ENCODE measurements at regions not wholly inside any gene's neighbourhood (a gene's known extent, or its start where the extent isn't known, plus 50 kb on each side); places are given as distances from the start of the nearest gene placed in this dataset.

- TF ChIP-seq, protein P1, sequence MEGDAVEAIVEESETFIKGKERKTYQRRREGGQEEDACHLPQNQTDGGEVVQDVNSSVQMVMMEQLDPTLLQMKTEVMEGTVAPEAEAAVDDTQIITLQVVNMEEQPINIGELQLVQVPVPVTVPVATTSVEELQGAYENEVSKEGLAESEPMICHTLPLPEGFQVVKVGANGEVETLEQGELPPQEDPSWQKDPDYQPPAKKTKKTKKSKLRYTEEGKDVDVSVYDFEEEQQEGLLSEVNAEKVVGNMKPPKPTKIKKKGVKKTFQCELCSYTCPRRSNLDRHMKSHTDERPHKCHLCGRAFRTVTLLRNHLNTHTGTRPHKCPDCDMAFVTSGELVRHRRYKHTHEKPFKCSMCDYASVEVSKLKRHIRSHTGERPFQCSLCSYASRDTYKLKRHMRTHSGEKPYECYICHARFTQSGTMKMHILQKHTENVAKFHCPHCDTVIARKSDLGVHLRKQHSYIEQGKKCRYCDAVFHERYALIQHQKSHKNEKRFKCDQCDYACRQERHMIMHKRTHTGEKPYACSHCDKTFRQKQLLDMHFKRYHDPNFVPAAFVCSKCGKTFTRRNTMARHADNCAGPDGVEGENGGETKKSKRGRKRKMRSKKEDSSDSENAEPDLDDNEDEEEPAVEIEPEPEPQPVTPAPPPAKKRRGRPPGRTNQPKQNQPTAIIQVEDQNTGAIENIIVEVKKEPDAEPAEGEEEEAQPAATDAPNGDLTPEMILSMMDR (IDR thresholded peaks at IDR 0.05), result no peak
- TF ChIP-seq RCOR1 (IDR thresholded peaks at IDR 0.05; ENCODE audit: low read length), result no peak
- TF ChIP-seq, protein P2, sequence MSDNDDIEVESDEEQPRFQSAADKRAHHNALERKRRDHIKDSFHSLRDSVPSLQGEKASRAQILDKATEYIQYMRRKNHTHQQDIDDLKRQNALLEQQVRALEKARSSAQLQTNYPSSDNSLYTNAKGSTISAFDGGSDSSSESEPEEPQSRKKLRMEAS (IDR thresholded peaks at IDR 0.05; ENCODE audit: low read depth), result no peak
These were observed 126.6 kb upstream of the CREB1 start (continued) for GRCh38 chr2:207403141-207403540.

GRCh38 chr2:207403950-207404349 is 125.8 kb upstream of the CREB1 start:
- Histone ChIP-seq H3K9me2 (no peaks in the 10 kb centered on the region), H3K9ac (no peak overlapping the region), H3F3A (replicated peaks; ENCODE audit: insufficient read depth) (no peaks in the 10 kb centered on the region), H3K27ac (ENCODE audit: low read depth in 2 of 2, low read length in 1 of 2) (no peak overlapping the region), H3K79me2 (ENCODE audit: insufficient read depth) (no peaks in the 10 kb centered on the region), H3K4me1 (ENCODE audit: control insufficient read depth in 1 of 2, insufficient read depth in 2 of 2, low read depth in 1 of 2, low read length in 1 of 2) (peaks cover 12 to 13% of the 10 kb centered on the region in 2 experiments; a peak in 3 of 4 replicates), H3K4me2 (no peak overlapping the region), H3K9me3 (no peaks in the 10 kb centered on the region), H3K4me3 (ENCODE audit: low read depth in 2 of 2, low read length in 1 of 2) (no peak overlapping the region), H2AFZ (ENCODE audit: low read depth) (no peak overlapping the region), H4K20me1 (ENCODE audit: insufficient read depth) (no peaks in the 10 kb centered on the region), H3K36me3 (replicated peaks in 1 of 2; ENCODE audit: control insufficient read depth in 1 of 2, insufficient read depth in 2 of 2, low read length in 1 of 2) (no peaks in the 10 kb centered on the region), H3K27me3 (ENCODE audit: insufficient read depth) (no peaks in the 10 kb centered on the region)
- WGBS (ENCODE audit: low lambda C conversion rate), result 91% methylated on average over 3 of the region's 3 CpGs
- TF ChIP-seq RFX5 (IDR thresholded peaks at IDR 0.05; ENCODE audit: low read length) (no peak), GATA2 (CRISPR knock-in tag; IDR thresholded peaks at IDR 0.05) (no peak), POLR2AphosphoS5 (IDR thresholded peaks at IDR 0.05; ENCODE audit: low read depth, low read length) (no peak), EP300 (IDR thresholded peaks at IDR 0.05; ENCODE audit: borderline replicate concordance in 1 of 2, low read depth in 1 of 2, low read length in 1 of 2) (no peak), NFIC (IDR thresholded peaks at IDR 0.05; ENCODE audit: borderline replicate concordance) (no peak)
- TF ChIP-seq, protein P3, sequence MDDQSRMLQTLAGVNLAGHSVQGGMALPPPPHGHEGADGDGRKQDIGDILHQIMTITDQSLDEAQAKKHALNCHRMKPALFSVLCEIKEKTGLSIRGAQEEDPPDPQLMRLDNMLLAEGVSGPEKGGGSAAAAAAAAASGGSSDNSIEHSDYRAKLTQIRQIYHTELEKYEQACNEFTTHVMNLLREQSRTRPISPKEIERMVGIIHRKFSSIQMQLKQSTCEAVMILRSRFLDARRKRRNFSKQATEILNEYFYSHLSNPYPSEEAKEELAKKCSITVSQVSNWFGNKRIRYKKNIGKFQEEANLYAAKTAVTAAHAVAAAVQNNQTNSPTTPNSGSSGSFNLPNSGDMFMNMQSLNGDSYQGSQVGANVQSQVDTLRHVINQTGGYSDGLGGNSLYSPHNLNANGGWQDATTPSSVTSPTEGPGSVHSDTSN (IDR thresholded peaks at IDR 0.05), result no peak
- POLR2A ChIA-PET, result no interaction called here
- no peak for DNase-seq
- CTCF ChIA-PET, result interaction anchor here (1.0 kb wide), 1 partner anchor 29 kb away, joined by 3 read pairs; no protein-coding TSS in a partner anchor

DNA sequence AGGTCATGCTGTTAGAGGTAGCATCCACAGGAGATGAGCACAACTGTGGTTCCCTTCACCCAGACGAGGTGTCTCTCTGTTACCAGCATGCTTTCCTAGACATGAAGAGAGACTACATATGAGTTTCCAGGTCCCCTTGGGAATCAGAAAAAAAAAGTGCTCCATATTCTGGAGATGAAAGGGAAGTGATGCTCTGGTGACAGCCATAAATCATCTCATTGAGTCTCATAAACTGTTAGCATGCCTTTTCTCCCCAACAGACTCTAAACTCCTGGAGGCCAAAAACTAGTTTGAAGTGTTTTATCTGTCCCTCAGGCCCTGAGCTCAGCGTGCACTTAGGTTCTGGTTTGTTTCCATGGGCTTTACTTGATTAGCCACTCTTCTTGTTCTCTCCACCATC is 124.6 kb upstream of the CREB1 start:
- H3K9me2 ChIP-seq, result no peaks in the 10 kb centered on the region
- H3K79me2 ChIP-seq (ENCODE audit: insufficient read depth), result no peaks in the 10 kb centered on the region
- ChIA-PET POLR2A (no interaction called here), CTCF (interaction anchor here (1.5 kb wide), 1 partner anchor 14 kb away, joined by 3 read pairs; no protein-coding TSS in a partner anchor)
- no peaks in the 10 kb centered on the region for H3F3A ChIP-seq (replicated peaks; ENCODE audit: insufficient read depth)
- WGBS (ENCODE audit: low lambda C conversion rate), result 91% methylated on average over 2 of the region's 2 CpGs
- no peak overlapping the region for H3K4me2 ChIP-seq
- no peak overlapping the region for H3K4me3 ChIP-seq (ENCODE audit: low read depth in 2 of 2, low read length in 1 of 2)
- no peaks in the 10 kb centered on the region for H3K9me3 ChIP-seq
- no peaks in the 10 kb centered on the region for H3K36me3 ChIP-seq (replicated peaks in 1 of 2; ENCODE audit: control insufficient read depth in 1 of 2, insufficient read depth in 2 of 2, low read length in 1 of 2)
- peaks cover 13 to 19% of the 10 kb centered on the region in 2 experiments; a peak in 3 of 4 replicates for H3K4me1 ChIP-seq (ENCODE audit: control insufficient read depth in 1 of 2, insufficient read depth in 2 of 2, low read depth in 1 of 2, low read length in 1 of 2)
- H2AFZ ChIP-seq (ENCODE audit: low read depth), result no peak overlapping the region
- H4K20me1 ChIP-seq (ENCODE audit: insufficient read depth), result no peaks in the 10 kb centered on the region
- no peak for DNase-seq
- no peak overlapping the region for H3K9ac ChIP-seq
- no peak overlapping the region for H3K27ac ChIP-seq (ENCODE audit: low read depth in 2 of 2, low read length in 1 of 2)
- H3K27me3 ChIP-seq (ENCODE audit: insufficient read depth), result no peaks in the 10 kb centered on the region
- TF ChIP-seq, protein P4, sequence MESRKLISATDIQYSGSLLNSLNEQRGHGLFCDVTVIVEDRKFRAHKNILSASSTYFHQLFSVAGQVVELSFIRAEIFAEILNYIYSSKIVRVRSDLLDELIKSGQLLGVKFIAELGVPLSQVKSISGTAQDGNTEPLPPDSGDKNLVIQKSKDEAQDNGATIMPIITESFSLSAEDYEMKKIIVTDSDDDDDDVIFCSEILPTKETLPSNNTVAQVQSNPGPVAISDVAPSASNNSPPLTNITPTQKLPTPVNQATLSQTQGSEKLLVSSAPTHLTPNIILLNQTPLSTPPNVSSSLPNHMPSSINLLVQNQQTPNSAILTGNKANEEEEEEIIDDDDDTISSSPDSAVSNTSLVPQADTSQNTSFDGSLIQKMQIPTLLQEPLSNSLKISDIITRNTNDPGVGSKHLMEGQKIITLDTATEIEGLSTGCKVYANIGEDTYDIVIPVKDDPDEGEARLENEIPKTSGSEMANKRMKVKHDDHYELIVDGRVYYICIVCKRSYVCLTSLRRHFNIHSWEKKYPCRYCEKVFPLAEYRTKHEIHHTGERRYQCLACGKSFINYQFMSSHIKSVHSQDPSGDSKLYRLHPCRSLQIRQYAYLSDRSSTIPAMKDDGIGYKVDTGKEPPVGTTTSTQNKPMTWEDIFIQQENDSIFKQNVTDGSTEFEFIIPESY (IDR thresholded peaks at IDR 0.05; ENCODE audit: borderline replicate concordance, low read depth), result no peak
- no peak for TF ChIP-seq NRF1 (IDR thresholded peaks at IDR 0.05; ENCODE audit: low read depth, low read length)
- TF ChIP-seq MEF2A (IDR thresholded peaks at IDR 0.05; ENCODE audit: borderline replicate concordance, low read depth), result no peak
- TF ChIP-seq FOSL2 (IDR thresholded peaks at IDR 0.05; ENCODE audit: borderline replicate concordance, low read depth), result no peak
- TF ChIP-seq, protein P5, sequence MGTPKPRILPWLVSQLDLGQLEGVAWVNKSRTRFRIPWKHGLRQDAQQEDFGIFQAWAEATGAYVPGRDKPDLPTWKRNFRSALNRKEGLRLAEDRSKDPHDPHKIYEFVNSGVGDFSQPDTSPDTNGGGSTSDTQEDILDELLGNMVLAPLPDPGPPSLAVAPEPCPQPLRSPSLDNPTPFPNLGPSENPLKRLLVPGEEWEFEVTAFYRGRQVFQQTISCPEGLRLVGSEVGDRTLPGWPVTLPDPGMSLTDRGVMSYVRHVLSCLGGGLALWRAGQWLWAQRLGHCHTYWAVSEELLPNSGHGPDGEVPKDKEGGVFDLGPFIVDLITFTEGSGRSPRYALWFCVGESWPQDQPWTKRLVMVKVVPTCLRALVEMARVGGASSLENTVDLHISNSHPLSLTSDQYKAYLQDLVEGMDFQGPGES (IDR thresholded peaks at IDR 0.05; ENCODE audit: low read depth, low read length), result no peak
- TF ChIP-seq GATA2 (CRISPR knock-in tag; IDR thresholded peaks at IDR 0.05), result no peak
- TF ChIP-seq ELF1 (IDR thresholded peaks at IDR 0.05), result no peak
- no peak for TF ChIP-seq MXI1 (IDR thresholded peaks at IDR 0.05; ENCODE audit: low read depth, low read length)
- TF ChIP-seq FOXJ3 (CRISPR knock-in tag; IDR thresholded peaks at IDR 0.05), result no peak
- no peak for TF ChIP-seq NFIC (IDR thresholded peaks at IDR 0.05; ENCODE audit: borderline replicate concordance)
- TF ChIP-seq TCF12 (IDR thresholded peaks at IDR 0.05), result no peak
- TF ChIP-seq RFX5 (IDR thresholded peaks at IDR 0.05; ENCODE audit: low read length), result no peak
- no peak for TF ChIP-seq EZH2phosphoT487 (IDR thresholded peaks at IDR 0.05; ENCODE audit: borderline replicate concordance, low read depth)
- TF ChIP-seq RXRA (IDR thresholded peaks at IDR 0.05; ENCODE audit: borderline replicate concordance, low read depth), result no peak
